GM18858 (cell line): ENCODE measurements at regions not wholly inside any gene's neighbourhood (a gene's known extent, or its start where the extent isn't known, plus 50 kb on each side); places are given as distances from the start of the nearest gene placed in this dataset.
A peak's percentile ranks its signal among the peaks of the same experiment; 100 is the strongest.

ENCODE experiments used
- ATAC-seq: cut with Tn5 transposase; IDR thresholded peaks from one replicate; pipeline ENCODE4 v1.9.1; 2021; ENCODE audit not compliant: unreplicated experiment

GRCh38 chr3:6622712-6623111, 238.2 kb upstream of the GRM7 start:
- ATAC-seq = no peak

- ATAC-seq = no peak
Observed at GRCh38 chr3:6631376-6631775, 229.5 kb upstream of the GRM7 start.

- ATAC-seq = no peak
Observed at GRCh38 chr3:6640907-6641306, 220.0 kb upstream of the GRM7 start.

- ATAC-seq = no peak
Observed at GRCh38 chr3:6644070-6644929, 216.6 kb upstream of the GRM7 start.

- no peak for ATAC-seq
Observed at GRCh38 chr3:6654670-6655069, 206.2 kb upstream of the GRM7 start.

- ATAC-seq = no peak
Observed at GRCh38 chr3:6655275-6655674, 205.6 kb upstream of the GRM7 start.

- ATAC-seq = no peak
Observed at GRCh38 chr3:6657591-6657990, 203.3 kb upstream of the GRM7 start.

- ATAC-seq = no peak
Observed at GRCh38 chr3:6667354-6667753, 193.6 kb upstream of the GRM7 start.

GRCh38 chr3:6671363-6671762, 189.6 kb upstream of the GRM7 start:
- no peak for ATAC-seq

GRCh38 chr3:6679510-6679909, 181.4 kb upstream of the GRM7 start:
- ATAC-seq = peak; percentile 32

- peak; percentile 91 for ATAC-seq
Observed at GRCh38 chr3:6680119-6680806, 180.7 kb upstream of the GRM7 start.

GRCh38 chr3:6697285-6697684, 163.6 kb upstream of the GRM7 start:
- no peak for ATAC-seq

GRCh38 chr3:6697722-6698121, 163.2 kb upstream of the GRM7 start:
- ATAC-seq = no peak

- ATAC-seq = peak; percentile 68
Observed at GRCh38 chr3:6704817-6705216, 156.1 kb upstream of the GRM7 start.

- no peak for ATAC-seq
Observed at GRCh38 chr3:6706777-6707176, 154.1 kb upstream of the GRM7 start.

- ATAC-seq = no peak
Observed at GRCh38 chr3:6709178-6709577, 151.7 kb upstream of the GRM7 start.

GRCh38 chr3:6714962-6715361, 146.0 kb upstream of the GRM7 start:
- ATAC-seq = no peak

GRCh38 chr3:6716420-6716819, 144.5 kb upstream of the GRM7 start:
- ATAC-seq = no peak

- peak; percentile 92 for ATAC-seq
Observed at GRCh38 chr3:6717026-6717943, 143.6 kb upstream of the GRM7 start.

GRCh38 chr3:6719999-6720398, 140.9 kb upstream of the GRM7 start:
- ATAC-seq = no peak

- no peak for ATAC-seq
Observed at GRCh38 chr3:6721491-6721890, 139.4 kb upstream of the GRM7 start.
